ENCODE measurements at regions not wholly inside any gene's neighbourhood (a gene's known extent, or its start where the extent isn't known, plus 50 kb on each side); places are given as distances from the start of the nearest gene placed in this dataset.

GRCh38 chr14:49946320-49947141, 53.6 kb downstream of the ARF6 start:
- Mint-ChIP-seq H3K4me3 (peak overlapping the region; percentile 71), H3K4me1 (ENCODE audit: low read depth) (peaks cover 79% of the 10 kb centered on the region), H3K36me3 (ENCODE audit: low read depth) (peaks cover 22% of the 10 kb centered on the region), H3K27me3 (ENCODE audit: insufficient read depth) (no peaks in the 10 kb centered on the region), H3K9me3 (peaks cover 19% of the 10 kb centered on the region), H3K27ac (peak overlapping the region; percentile 90)
- intact Hi-C loops (cut with micrococcal nuclease) = loop anchor here (1.0 to 2.0 kb wide), 5 partner anchors 14 to 48 kb away; no protein-coding TSS in a partner anchor
- DNase-seq (ENCODE audit: low spot score) = no peak

- peaks cover 77% of the 10 kb centered on the region for H3K4me1 Mint-ChIP-seq (ENCODE audit: low read depth)
- peak overlapping the region; percentile 90 for H3K27ac Mint-ChIP-seq
- H3K27me3 Mint-ChIP-seq (ENCODE audit: insufficient read depth) = no peaks in the 10 kb centered on the region
- H3K4me3 Mint-ChIP-seq = peak overlapping the region; percentile 37
- intact Hi-C loops (cut with micrococcal nuclease) = loop anchor here (2.0 kb wide), 3 partner anchors 13 to 49 kb away; no protein-coding TSS in a partner anchor
- H3K9me3 Mint-ChIP-seq = peaks cover 13% of the 10 kb centered on the region
- H3K36me3 Mint-ChIP-seq (ENCODE audit: low read depth) = peaks cover 16% of the 10 kb centered on the region
- DNase-seq (ENCODE audit: low spot score) = no peak
Observed at GRCh38 chr14:49947506-49947905, 54.6 kb downstream of the ARF6 start.

- Mint-ChIP-seq H3K4me3 (peak overlapping the region; percentile 51), H3K9me3 (no peaks in the 10 kb centered on the region), H3K36me3 (ENCODE audit: low read depth) (peaks cover 11% of the 10 kb centered on the region), H3K27ac (peak overlapping the region; percentile 19), H3K4me1 (ENCODE audit: low read depth) (peaks cover 67% of the 10 kb centered on the region), H3K27me3 (ENCODE audit: insufficient read depth) (no peaks in the 10 kb centered on the region)
- DNase-seq (ENCODE audit: low spot score) = no peak
- intact Hi-C loops (cut with micrococcal nuclease) = loop anchor here (1.0 to 2.0 kb wide), 3 partner anchors 11 to 52 kb away; no protein-coding TSS in a partner anchor
Observed at GRCh38 chr14:49950275-49951228, 57.7 kb downstream of the ARF6 start.

GRCh38 chr14:49951229-49951607, 58.3 kb downstream of the ARF6 start:
- Mint-ChIP-seq H3K4me1 (ENCODE audit: low read depth) (peaks cover 60% of the 10 kb centered on the region), H3K27ac (no peak overlapping the region), H3K27me3 (ENCODE audit: insufficient read depth) (no peaks in the 10 kb centered on the region), H3K36me3 (ENCODE audit: low read depth) (peaks cover 11% of the 10 kb centered on the region), H3K9me3 (no peaks in the 10 kb centered on the region), H3K4me3 (no peak overlapping the region)
- no peak for DNase-seq (ENCODE audit: low spot score)
- intact Hi-C loops (cut with micrococcal nuclease) = loop anchor here (2.0 kb wide), 1 partner anchor 16 kb away; no protein-coding TSS in a partner anchor

GRCh38 chr14:49951691-49952345, 58.9 kb downstream of the ARF6 start:
- H3K4me1 Mint-ChIP-seq (ENCODE audit: low read depth) = peaks cover 54% of the 10 kb centered on the region
- intact Hi-C loops (cut with micrococcal nuclease) = loop anchor here (2.0 kb wide), 1 partner anchor 17 kb away; no protein-coding TSS in a partner anchor
- H3K4me3 Mint-ChIP-seq = no peak overlapping the region
- peaks cover 11% of the 10 kb centered on the region for H3K36me3 Mint-ChIP-seq (ENCODE audit: low read depth)
- no peaks in the 10 kb centered on the region for H3K27me3 Mint-ChIP-seq (ENCODE audit: insufficient read depth)
- no peak for DNase-seq (ENCODE audit: low spot score)
- peak overlapping the region; percentile 13 for H3K27ac Mint-ChIP-seq
- no peaks in the 10 kb centered on the region for H3K9me3 Mint-ChIP-seq

- peaks cover 10% of the 10 kb centered on the region for H3K36me3 Mint-ChIP-seq (ENCODE audit: low read depth)
- intact Hi-C loops (cut with micrococcal nuclease) = no loop called here
- DNase-seq (ENCODE audit: low spot score) = no peak
- no peaks in the 10 kb centered on the region for H3K9me3 Mint-ChIP-seq
- no peak overlapping the region for H3K27ac Mint-ChIP-seq
- no peaks in the 10 kb centered on the region for H3K27me3 Mint-ChIP-seq (ENCODE audit: insufficient read depth)
- H3K4me1 Mint-ChIP-seq (ENCODE audit: low read depth) = peaks cover 41% of the 10 kb centered on the region
- no peak overlapping the region for H3K4me3 Mint-ChIP-seq
Observed at GRCh38 chr14:49953196-49953595, 60.3 kb downstream of the ARF6 start.

GRCh38 chr14:49954171-49954631, 61.3 kb downstream of the ARF6 start:
- no peak for DNase-seq (ENCODE audit: low spot score)
- Mint-ChIP-seq H3K36me3 (ENCODE audit: low read depth) (peaks cover 6% of the 10 kb centered on the region), H3K27me3 (ENCODE audit: insufficient read depth) (no peaks in the 10 kb centered on the region), H3K4me3 (no peak overlapping the region), H3K4me1 (ENCODE audit: low read depth) (peaks cover 33% of the 10 kb centered on the region), H3K27ac (no peak overlapping the region), H3K9me3 (no peaks in the 10 kb centered on the region)
- intact Hi-C loops (cut with micrococcal nuclease) = no loop called here

DNA sequence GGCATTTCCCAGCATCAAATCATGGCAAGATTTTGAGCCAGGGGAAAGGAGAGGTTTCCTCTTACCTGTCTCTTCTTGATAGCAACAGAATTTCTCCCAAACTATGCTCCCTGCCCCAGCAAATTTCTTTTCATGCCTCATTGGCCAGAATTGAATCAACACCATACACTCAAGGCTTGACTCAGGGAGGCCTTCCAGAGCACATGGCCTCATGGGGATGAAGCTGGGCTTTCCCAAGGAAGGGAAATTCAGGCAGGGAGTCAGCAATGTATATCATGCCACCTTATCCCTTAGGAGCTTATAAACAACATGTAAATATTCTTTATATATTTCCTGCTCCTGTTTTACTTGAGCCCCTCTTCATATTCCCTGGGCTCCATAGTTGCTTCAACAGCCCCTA, 62.1 kb downstream of the ARF6 start:
- H3K4me3 Mint-ChIP-seq = no peak overlapping the region

DNA sequence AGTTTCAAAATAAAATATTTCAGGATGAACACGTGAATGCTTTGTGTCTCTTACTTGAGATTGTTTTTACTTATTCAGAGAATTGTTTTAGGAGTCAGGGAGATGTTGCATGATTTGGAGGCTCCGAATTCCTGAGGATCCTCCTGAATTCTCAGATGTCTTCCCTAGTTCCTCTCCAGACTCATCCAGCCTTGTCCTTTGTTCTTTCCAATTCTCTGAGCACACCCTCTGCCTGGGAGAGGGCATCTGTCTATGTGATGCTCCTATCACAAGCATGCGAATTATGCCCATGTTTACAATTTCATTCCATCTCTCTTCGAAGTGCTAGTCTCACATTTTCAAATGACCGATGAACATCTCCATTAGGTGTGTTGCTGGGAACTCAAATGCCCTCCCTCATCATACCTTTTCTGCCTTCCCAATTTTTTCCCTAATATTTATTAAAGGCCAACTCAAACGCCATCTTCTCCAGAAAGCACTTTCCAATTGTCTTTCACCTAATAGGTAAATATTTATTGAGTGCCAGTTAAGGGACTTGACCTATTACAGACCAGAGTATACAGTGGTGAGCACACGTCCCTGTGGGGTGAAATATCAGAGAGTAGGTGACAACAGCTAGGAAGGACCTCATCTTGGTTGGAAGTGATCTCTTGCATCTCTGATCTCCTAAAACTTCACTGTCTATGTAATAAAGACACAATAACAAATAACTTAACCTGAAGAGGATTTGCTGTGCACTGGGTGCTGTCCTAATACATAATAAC, 64.4 kb downstream of the ARF6 start:
- Mint-ChIP-seq H3K4me1 (ENCODE audit: low read depth) (peaks cover 43% of the 10 kb centered on the region), H3K9me3 (no peaks in the 10 kb centered on the region), H3K4me3 (no peak overlapping the region), H3K27me3 (ENCODE audit: insufficient read depth) (no peaks in the 10 kb centered on the region), H3K27ac (no peak overlapping the region), H3K36me3 (ENCODE audit: low read depth) (peaks cover 6% of the 10 kb centered on the region)
- intact Hi-C loops (cut with micrococcal nuclease) = no loop called here
- DNase-seq (ENCODE audit: low spot score) = no peak

More for the DNA sequence above, 62.1 kb downstream of the ARF6 start:
- intact Hi-C loops (cut with micrococcal nuclease) = no loop called here
- H3K27me3 Mint-ChIP-seq (ENCODE audit: insufficient read depth) = no peaks in the 10 kb centered on the region
- peaks cover 6% of the 10 kb centered on the region for H3K36me3 Mint-ChIP-seq (ENCODE audit: low read depth)
- H3K9me3 Mint-ChIP-seq = no peaks in the 10 kb centered on the region
- no peak overlapping the region for H3K27ac Mint-ChIP-seq
- DNase-seq (ENCODE audit: low spot score) = no peak
- H3K4me1 Mint-ChIP-seq (ENCODE audit: low read depth) = peaks cover 40% of the 10 kb centered on the region

- Mint-ChIP-seq H3K27me3 (ENCODE audit: insufficient read depth) (no peaks in the 10 kb centered on the region), H3K4me1 (ENCODE audit: low read depth) (peaks cover 52% of the 10 kb centered on the region), H3K36me3 (ENCODE audit: low read depth) (peaks cover 4% of the 10 kb centered on the region), H3K9me3 (peaks cover 3% of the 10 kb centered on the region), H3K27ac (peak overlapping the region; percentile 43), H3K4me3 (peak overlapping the region; percentile 37)
- peak; percentile 17 for DNase-seq (ENCODE audit: low spot score)
- intact Hi-C loops (cut with micrococcal nuclease) = loop anchor here (2.0 kb wide), 1 partner anchor 13 kb away; no protein-coding TSS in a partner anchor
Observed at GRCh38 chr14:49959822-49960408, 67.0 kb downstream of the ARF6 start.

DNA sequence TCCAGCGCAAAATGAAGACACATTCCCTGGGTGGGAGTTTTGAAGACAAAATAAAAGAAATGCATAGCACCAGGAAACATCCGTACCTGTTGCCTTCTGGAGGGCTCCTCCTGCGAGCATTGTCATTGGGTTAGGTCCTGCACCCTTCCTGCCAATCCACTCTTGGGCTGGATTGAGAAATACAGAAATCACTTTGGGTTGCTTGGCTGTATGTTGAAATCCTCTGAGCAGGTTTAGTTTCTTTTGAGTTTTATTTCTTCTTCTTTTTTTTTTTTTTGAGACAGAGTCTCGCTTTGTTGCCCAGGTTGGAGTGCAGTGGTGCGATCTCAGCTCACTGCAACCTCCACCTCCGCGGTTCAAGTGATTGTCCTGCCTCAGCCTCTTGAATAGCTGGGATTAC, 67.6 kb downstream of the ARF6 start:
- H3K9me3 Mint-ChIP-seq = peaks cover 3% of the 10 kb centered on the region
- peaks cover 5% of the 10 kb centered on the region for H3K36me3 Mint-ChIP-seq (ENCODE audit: low read depth)
- H3K27me3 Mint-ChIP-seq (ENCODE audit: insufficient read depth) = no peaks in the 10 kb centered on the region
- peaks cover 51% of the 10 kb centered on the region for H3K4me1 Mint-ChIP-seq (ENCODE audit: low read depth)
- no peak overlapping the region for H3K4me3 Mint-ChIP-seq
- intact Hi-C loops (cut with micrococcal nuclease) = loop anchor here (2.0 kb wide), 1 partner anchor 14 kb away; no protein-coding TSS in a partner anchor
- no peak overlapping the region for H3K27ac Mint-ChIP-seq
- no peak for DNase-seq (ENCODE audit: low spot score)
